Endothelial cell of umbilical vein (primary cell): ENCODE measurements at regions not wholly inside any gene's neighbourhood (a gene's known extent, or its start where the extent isn't known, plus 50 kb on each side); places are given as distances from the start of the nearest gene placed in this dataset.

Source experiments
- EZH2 ChIP-seq: IDR thresholded peaks from 2 replicates; pipeline ENCODE4 v1.6.1; 2012; ENCODE audit warnings: borderline replicate concordance, low read depth, mild to moderate bottlenecking, moderate library complexity, low read length, inconsistent platforms; ENCODE audit not compliant: severe bottlenecking
- FOS ChIP-seq: IDR thresholded peaks from 2 replicates; pipeline ENCODE4 v1.6.1; 2011; ENCODE audit warnings: mild to moderate bottlenecking, low read length, moderate library complexity, borderline replicate concordance; ENCODE audit not compliant: insufficient read depth
- JUN ChIP-seq: IDR thresholded peaks from 2 replicates; pipeline ENCODE4 v1.6.1; 2011; ENCODE audit warnings: borderline replicate concordance, low read depth; ENCODE audit not compliant: insufficient read length, insufficient read depth
- POLR2A ChIP-seq: IDR thresholded peaks from 2 replicates; pipeline ENCODE4 v1.6.1; 2012; ENCODE audit warnings: low read depth, mild to moderate bottlenecking, control low read depth, low read length
- POLR2AphosphoS5 ChIP-seq: IDR thresholded peaks from 2 replicates; pipeline ENCODE4 v1.6.1; 2012; ENCODE audit warnings: low read depth, mild to moderate bottlenecking, control low read depth, low read length, moderate library complexity; ENCODE audit not compliant: insufficient read depth
- TF ChIP-seq, protein P1 (sequence below), 2 donors: IDR thresholded peaks; 1 replicate in 1 of 2; 2 replicates in 1 of 2; pipeline ENCODE4 v1.5.1; 2011; ENCODE audit warnings: low read length in 2 of 2, mild to moderate bottlenecking in 2 of 2, moderate library complexity in 2 of 2, control low read depth in 1 of 2, inconsistent platforms in 1 of 2, low read depth in 1 of 2; ENCODE audit not compliant: insufficient read depth in 1 of 2; ENCODE audit errors: extremely low read depth in 1 of 2
- TF ChIP-seq, protein P2 (sequence below): IDR thresholded peaks from 2 replicates; pipeline ENCODE4 v1.6.1; 2011; ENCODE audit not compliant: insufficient read depth, insufficient read length

DNA sequence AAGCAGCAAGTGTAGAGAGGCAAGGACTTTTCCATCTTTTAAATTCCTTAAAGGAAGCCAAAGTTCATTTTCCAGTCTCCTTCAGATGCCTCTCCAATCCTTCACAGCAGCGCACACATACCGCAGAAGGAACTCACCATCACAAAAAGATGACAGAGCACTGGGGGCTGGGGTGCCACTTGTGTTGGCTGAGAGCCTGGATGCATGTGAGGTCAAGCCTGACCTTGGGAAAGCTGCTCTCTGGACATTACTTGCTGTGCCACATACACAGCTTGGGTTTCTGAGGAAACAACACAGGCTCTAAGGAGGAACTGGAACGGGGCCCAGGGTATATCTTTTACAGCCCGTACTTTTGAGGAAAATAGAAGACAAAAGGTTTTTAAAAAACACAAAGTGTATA, 364.3 kb upstream of the MEX3C start:
- TF ChIP-seq FOS (no peak), POLR2A (no peak), POLR2AphosphoS5 (no peak), EZH2 (no peak), JUN (no peak)
- TF ChIP-seq, protein P1, sequence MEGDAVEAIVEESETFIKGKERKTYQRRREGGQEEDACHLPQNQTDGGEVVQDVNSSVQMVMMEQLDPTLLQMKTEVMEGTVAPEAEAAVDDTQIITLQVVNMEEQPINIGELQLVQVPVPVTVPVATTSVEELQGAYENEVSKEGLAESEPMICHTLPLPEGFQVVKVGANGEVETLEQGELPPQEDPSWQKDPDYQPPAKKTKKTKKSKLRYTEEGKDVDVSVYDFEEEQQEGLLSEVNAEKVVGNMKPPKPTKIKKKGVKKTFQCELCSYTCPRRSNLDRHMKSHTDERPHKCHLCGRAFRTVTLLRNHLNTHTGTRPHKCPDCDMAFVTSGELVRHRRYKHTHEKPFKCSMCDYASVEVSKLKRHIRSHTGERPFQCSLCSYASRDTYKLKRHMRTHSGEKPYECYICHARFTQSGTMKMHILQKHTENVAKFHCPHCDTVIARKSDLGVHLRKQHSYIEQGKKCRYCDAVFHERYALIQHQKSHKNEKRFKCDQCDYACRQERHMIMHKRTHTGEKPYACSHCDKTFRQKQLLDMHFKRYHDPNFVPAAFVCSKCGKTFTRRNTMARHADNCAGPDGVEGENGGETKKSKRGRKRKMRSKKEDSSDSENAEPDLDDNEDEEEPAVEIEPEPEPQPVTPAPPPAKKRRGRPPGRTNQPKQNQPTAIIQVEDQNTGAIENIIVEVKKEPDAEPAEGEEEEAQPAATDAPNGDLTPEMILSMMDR (IDR thresholded peaks at IDR 0.05; ENCODE audit: extremely low read depth in 1 of 2, insufficient read depth in 1 of 2, low read depth in 1 of 2, low read length in 2 of 2), result no peak
- TF ChIP-seq, protein P2, sequence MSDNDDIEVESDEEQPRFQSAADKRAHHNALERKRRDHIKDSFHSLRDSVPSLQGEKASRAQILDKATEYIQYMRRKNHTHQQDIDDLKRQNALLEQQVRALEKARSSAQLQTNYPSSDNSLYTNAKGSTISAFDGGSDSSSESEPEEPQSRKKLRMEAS, result no peak
